Heart left ventricle (tissue), 13 donors: ENCODE measurements at regions not wholly inside any gene's neighbourhood (a gene's known extent, or its start where the extent isn't known, plus 50 kb on each side); places are given as distances from the start of the nearest gene placed in this dataset.

Experiments
- CTCF ChIP-seq, 12 donors: fragments of 200-600 bp; sonication (generic) in 4 of 12; IDR thresholded peaks; one replicate each; pipeline versions ENCODE4 v1.5.0 to v1.8.0; 2018 to 2022; ENCODE audit warnings: antibody characterized with exemption in 12 of 12, mild to moderate bottlenecking in 5 of 12
- POLR2A ChIP-seq, 2 donors: fragments of 450-650 bp; IDR thresholded peaks; one replicate each; pipeline ENCODE4 v1.6.1; 2017; ENCODE audit warnings: antibody characterized with exemption in 2 of 2, mild to moderate bottlenecking in 2 of 2, moderate library complexity in 2 of 2
- donor health status: ischemic (EF 13 %, LVEDD 7.1; RV severe dilation, severe dysfunction).
- donor health status: DM: no; HTN: yes; CAD: no.
- donor health status: DM: no; HTN: no; CAD: no.
- donor health status: ischemic (EF 25% LVEDD 6.9; RV normal size, moderate dysfunction).
- donor health status: ischemic (EF 25% LVEDD 5.7; RV mildly dilated, moderate dysfunction).
- donor health status: ischemic (EF 35%, LVEDD 5.7; RV mildly dilated, moderate dysfunction).
- donor health status: nonischemic (EF 11% LVEDD 7.7; RV severe dilation, severe dysfunction).
- donor health status: DM: yes; HTN: yes; CAD: no.
- donor health status: PGD.
- donor health status: ischemic (EF 29% LVEDD 5.4; RV normal size, mild dysfunction).
- donor health status: nonischemic (EF 23%, LVEDD 6.1; RV moderate dilation, normal function).

GRCh38 chr2:44063033-44063432, 67.2 kb upstream of the LRPPRC start:
- no peak for TF ChIP-seq POLR2A (IDR thresholded peaks at IDR 0.05)
- TF ChIP-seq CTCF (IDR thresholded peaks at IDR 0.05): no peak
